Left lung (tissue), 4 donors: ENCODE measurements at regions not wholly inside any gene's neighbourhood (a gene's known extent, or its start where the extent isn't known, plus 50 kb on each side); places are given as distances from the start of the nearest gene placed in this dataset.
A peak's percentile ranks its signal among the peaks of the same experiment; 100 is the strongest.

ENCODE experiments used
- ATAC-seq: fragments of 200-7000 bp; cut with Tn5 transposase; one replicate; pipeline ENCODE4 v1.9.1; 2020; ENCODE audit warnings: moderate library complexity
- DNase-seq, 4 donors: peaks; one replicate each; pipeline ENCODE4 v3.0.0-alpha.2; 2013 to 2020
- H3K27ac ChIP-seq, 2 donors: fragments of 200-600 bp; sonication (generic) in 1 of 2; one replicate each; pipeline versions ENCODE4 v1.5.0 to v1.8.0; 2020 to 2021
- H3K27me3 ChIP-seq, 2 donors: fragments of 200-600 bp; sonication (generic) in 1 of 2; one replicate each; pipeline versions ENCODE4 v1.5.0 to v1.8.0; 2020 to 2021
- H3K36me3 ChIP-seq, 2 donors: fragments of 200-600 bp; sonication (generic) in 1 of 2; one replicate each; pipeline versions ENCODE4 v1.5.0 to v1.8.0; 2020 to 2021
- H3K4me1 ChIP-seq, 2 donors: fragments of 200-600 bp; one replicate each; pipeline ENCODE4 v1.8.0; 2021
- H3K4me3 ChIP-seq, 2 donors: fragments of 200-600 bp; sonication (generic) in 1 of 2; one replicate each; pipeline versions ENCODE4 v1.5.0 to v1.8.0; 2020 to 2021; ENCODE audit warnings: mild to moderate bottlenecking in 1 of 2
- H3K9me3 ChIP-seq, 2 donors: fragments of 200-600 bp; sonication (generic) in 1 of 2; one replicate each; pipeline versions ENCODE4 v1.5.0 to v1.8.0; 2020 to 2021
- CTCF ChIP-seq, 2 donors: fragments of 200-600 bp; sonication (generic) in 1 of 2; IDR thresholded peaks; one replicate each; pipeline versions ENCODE4 v1.5.0 to v1.8.0; 2021; ENCODE audit warnings: antibody characterized with exemption in 2 of 2
- intact Hi-C, 2 donors: fragments of 100-400 bp; cut with DNase I; formaldehyde crosslinking; loops; one replicate each; pipeline versions ENCODE4 v1.11.2 to v1.14.2; 2022
- donor health status: DM: no; HTN: yes; CAD: no.
- donor health status: DM: no; HTN: no; CAD: no.

- no peak for TF ChIP-seq CTCF (IDR thresholded peaks at IDR 0.05)
- no peaks in the 10 kb centered on the region for H3K4me1 ChIP-seq
- no peak overlapping the region for H3K27ac ChIP-seq
- H3K27me3 ChIP-seq, result no peaks in the 10 kb centered on the region
- peaks cover 0 to 3% of the 10 kb centered on the region in 2 donors for H3K9me3 ChIP-seq
- H3K36me3 ChIP-seq, result no peaks in the 10 kb centered on the region
- H3K4me3 ChIP-seq, result no peak overlapping the region
- ATAC-seq (no peak), DNase-seq (no peak)
- intact Hi-C loops, result no loop called here
Measured at GRCh38 chrY:12610861-12611260, 90.2 kb upstream of the USP9Y start.

- TF ChIP-seq CTCF (IDR thresholded peaks at IDR 0.05), result no peak
- no peak overlapping the region for H3K4me3 ChIP-seq
- intact Hi-C loops, result no loop called here
- DNase-seq, result peak in 1 of 4 donors; percentile 31
- H3K27me3 ChIP-seq, result no peaks in the 10 kb centered on the region
- no peak for ATAC-seq
- H3K27ac ChIP-seq, result no peak overlapping the region
- H3K9me3 ChIP-seq, result peaks cover 0 to 3% of the 10 kb centered on the region in 2 donors
- no peaks in the 10 kb centered on the region for H3K4me1 ChIP-seq
- H3K36me3 ChIP-seq, result no peaks in the 10 kb centered on the region
Measured at GRCh38 chrY:12615733-12616446, 85.1 kb upstream of the USP9Y start.

- TF ChIP-seq CTCF (IDR thresholded peaks at IDR 0.05), result no peak
- Histone ChIP-seq H3K27ac (no peak overlapping the region), H3K4me3 (no peak overlapping the region), H3K36me3 (no peaks in the 10 kb centered on the region), H3K27me3 (no peaks in the 10 kb centered on the region), H3K9me3 (no peaks in the 10 kb centered on the region), H3K4me1 (no peaks in the 10 kb centered on the region)
- intact Hi-C loops, result no loop called here
- ATAC-seq, result no peak
- peak in 1 of 4 donors; percentile 11 for DNase-seq
Measured at GRCh38 chrY:12621454-12622081, 79.5 kb upstream of the USP9Y start.

DNA sequence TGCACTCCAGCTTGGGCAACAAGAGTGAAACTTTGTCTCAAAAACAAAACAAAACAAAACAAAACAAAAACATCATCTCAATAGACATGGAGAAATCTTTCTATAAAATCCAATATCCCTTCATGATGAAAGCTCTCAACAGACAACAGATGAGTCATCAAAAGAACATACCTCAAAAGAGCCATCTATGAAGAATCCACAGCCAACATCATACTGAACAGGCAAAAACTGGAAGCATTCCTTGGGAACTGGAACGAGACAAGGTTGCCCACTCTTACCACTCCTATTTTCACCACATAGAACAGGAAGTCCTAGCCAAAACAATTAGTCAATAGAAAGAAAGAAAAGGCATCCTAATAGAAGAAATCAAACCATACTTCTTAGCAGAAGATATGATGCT lies 77.8 kb upstream of the USP9Y start:
- no peak for TF ChIP-seq CTCF (IDR thresholded peaks at IDR 0.05)
- Histone ChIP-seq H3K36me3 (no peaks in the 10 kb centered on the region), H3K27me3 (no peaks in the 10 kb centered on the region), H3K4me3 (no peak overlapping the region), H3K4me1 (no peaks in the 10 kb centered on the region), H3K9me3 (no peaks in the 10 kb centered on the region), H3K27ac (no peak overlapping the region)
- ATAC-seq, result no peak
- DNase-seq, result no peak
- intact Hi-C loops, result no loop called here

DNA sequence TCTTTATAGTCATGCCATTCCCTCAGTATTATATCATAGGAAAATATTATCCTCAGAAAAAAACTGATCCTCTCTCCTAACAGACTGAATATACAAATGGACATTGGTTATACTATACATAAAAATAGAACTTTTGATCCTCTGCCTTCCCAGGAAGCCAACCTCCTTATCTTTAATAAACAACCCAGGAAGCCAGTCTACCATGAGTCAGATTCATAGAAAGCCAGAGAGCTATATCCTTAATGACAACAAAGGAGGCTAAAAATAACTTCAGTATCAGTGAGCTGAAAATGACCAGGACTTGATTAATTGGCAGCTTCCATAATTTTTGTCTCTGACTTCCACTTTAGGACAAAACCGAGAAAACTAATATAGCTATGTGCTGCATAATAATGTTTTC lies 58.0 kb upstream of the USP9Y start:
- Histone ChIP-seq H3K4me3 (no peak overlapping the region), H3K27ac (no peak overlapping the region)
- DNase-seq, result no peak

More for the DNA sequence above, 58.0 kb upstream of the USP9Y start:
- H3K27me3 ChIP-seq, result no peaks in the 10 kb centered on the region
- H3K4me1 ChIP-seq, result no peaks in the 10 kb centered on the region
- H3K9me3 ChIP-seq, result no peaks in the 10 kb centered on the region
- TF ChIP-seq CTCF (IDR thresholded peaks at IDR 0.05), result no peak
- intact Hi-C loops, result no loop called here
- H3K36me3 ChIP-seq, result no peaks in the 10 kb centered on the region
- no peak for ATAC-seq
